ENCODE measurements at regions not wholly inside any gene's neighbourhood (a gene's known extent, or its start where the extent isn't known, plus 50 kb on each side); places are given as distances from the start of the nearest gene placed in this dataset.

DNA sequence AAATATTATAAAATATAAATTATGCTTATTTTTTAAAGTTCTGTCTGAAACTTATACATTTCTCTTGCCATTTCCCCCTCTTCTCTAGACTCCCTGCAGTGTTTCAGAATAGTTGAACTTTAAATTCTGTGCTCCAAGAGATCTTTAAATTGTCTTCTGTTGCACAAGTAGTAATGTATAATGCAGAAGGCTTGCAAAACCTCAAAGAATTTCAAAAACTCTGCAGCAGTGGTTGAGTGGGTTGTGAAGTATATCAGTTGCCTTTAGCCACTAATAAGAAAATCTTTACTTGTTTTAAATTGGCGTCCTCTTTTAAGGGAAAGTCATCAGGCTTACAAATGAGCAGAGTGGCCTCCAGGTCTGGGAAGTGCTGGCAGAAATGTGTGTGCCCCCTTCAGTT, 1153.3 kb upstream of the PABPC4L start:
- TF ChIP-seq GATA1 (IDR thresholded peaks at IDR 0.05; ENCODE audit: low read depth, low read length) (no peak), POLR2A (IDR thresholded peaks at IDR 0.05; ENCODE audit: low read length) (no peak)
